ENCODE measurements at regions not wholly inside any gene's neighbourhood (a gene's known extent, or its start where the extent isn't known, plus 50 kb on each side); places are given as distances from the start of the nearest gene placed in this dataset.
A peak's percentile ranks its signal among the peaks of the same experiment; 100 is the strongest.

- POLR2A ChIA-PET, result no interaction called here
- no peak for TF ChIP-seq MAZ (IDR thresholded peaks at IDR 0.05; ENCODE audit: borderline replicate concordance, low read depth, low read length)
- no peak for TF ChIP-seq HOXB5 (CRISPR knock-in tag; IDR thresholded peaks at IDR 0.05)
- TF ChIP-seq RCOR1 (IDR thresholded peaks at IDR 0.05; ENCODE audit: low read depth, low read length), result no peak
- no peak for TF ChIP-seq HOXA7 (CRISPR knock-in tag; IDR thresholded peaks at IDR 0.05)
- no peak for TF ChIP-seq BHLHE40 (IDR thresholded peaks at IDR 0.05; ENCODE audit: low read depth, low read length)
- TF ChIP-seq RAD21 (conservative IDR thresholded peaks at IDR 0.05 in 1 of 2, IDR thresholded peaks at IDR 0.05 in 1 of 2), result no peak
- TF ChIP-seq E2F6 (IDR thresholded peaks at IDR 0.05; ENCODE audit: borderline replicate concordance, low read depth), result no peak
- no peak for TF ChIP-seq FOSB (CRISPR knock-in tag; IDR thresholded peaks at IDR 0.05)
- TF ChIP-seq SREBF2 (IDR thresholded peaks at IDR 0.05), result no peak
- TF ChIP-seq ZSCAN20 (CRISPR knock-in tag; IDR thresholded peaks at IDR 0.05), result no peak
- no peak for TF ChIP-seq ATOH8 (CRISPR knock-in tag; IDR thresholded peaks at IDR 0.05; ENCODE audit: low read depth)
- TF ChIP-seq POLR2A (IDR thresholded peaks at IDR 0.05; ENCODE audit: low read length), result no peak
- no peak for TF ChIP-seq REST (IDR thresholded peaks at IDR 0.05)
- no peak for TF ChIP-seq KDM1A (IDR thresholded peaks at IDR 0.05; ENCODE audit: low read depth)
- no peak for TF ChIP-seq EHF (CRISPR knock-in tag; IDR thresholded peaks at IDR 0.05)
These were observed 301.0 kb downstream of the RASEF start for GRCh38 chr9:82761956-82762355.

GRCh38 chr9:82763656-82764055 lies 299.3 kb downstream of the RASEF start:
- TF ChIP-seq EP300 (IDR thresholded peaks at IDR 0.05), result no peak
- no peak for TF ChIP-seq EHMT2 (IDR thresholded peaks at IDR 0.05; ENCODE audit: low read depth)
- TF ChIP-seq USF2 (IDR thresholded peaks at IDR 0.05), result no peak
- TF ChIP-seq MAFK (IDR thresholded peaks at IDR 0.05; ENCODE audit: partially characterized antibody), result no peak
- TF ChIP-seq POLR2AphosphoS2 (conservative IDR thresholded peaks at IDR 0.05; ENCODE audit: low read length), result no peak
- no peak for TF ChIP-seq HOXA7 (CRISPR knock-in tag; IDR thresholded peaks at IDR 0.05)
- no peak for TF ChIP-seq FOSL2 (IDR thresholded peaks at IDR 0.05)
- TF ChIP-seq FOSL2 (CRISPR knock-in tag; IDR thresholded peaks at IDR 0.05), result no peak
- peak; percentile 19 to 28; a peak in 2 of 5 replicates for TF ChIP-seq RAD21 (conservative IDR thresholded peaks at IDR 0.05 in 1 of 2, IDR thresholded peaks at IDR 0.05 in 1 of 2)
- DNase-seq (ENCODE audit: low read depth in 1 of 2, low spot score in 1 of 2) (peak in 1 of 2 experiments; percentile 9), ATAC-seq (peak in 1 of 2 experiments; percentile 38; a peak in 2 of 6 replicates), FAIRE-seq (no peak)
- no peaks in the 10 kb centered on the region for H3K9me3 ChIP-seq
- H3K4me1 ChIP-seq, result no peaks in the 10 kb centered on the region
- no peak overlapping the region for H3K4me3 ChIP-seq
- no peak overlapping the region for H3K27ac ChIP-seq
- ChIA-PET CTCF (no interaction called here), POLR2A (no interaction called here)
- H3K4me2 ChIP-seq, result no peak overlapping the region
- 10% methylated on average over 3 of the region's 3 CpGs for WGBS (ENCODE audit: missing lambda C conversion rate)

More at GRCh38 chr9:82761956-82762355, 301.0 kb downstream of the RASEF start:
- Histone ChIP-seq H3K4me2 (no peak overlapping the region), H3K4me1 (no peaks in the 10 kb centered on the region), H3K27ac (no peak overlapping the region), H3K9me3 (no peaks in the 10 kb centered on the region), H3K4me3 (no peak overlapping the region)
- no peak for DNase-seq (ENCODE audit: low read depth in 1 of 2, low spot score in 1 of 2)
- no peak for FAIRE-seq
- WGBS (ENCODE audit: missing lambda C conversion rate), result 2% methylated on average over 3 of the region's 3 CpGs
- ATAC-seq, result no peak
- CTCF ChIA-PET, result interaction anchor here (0.6 kb wide), 1 partner anchor 71 kb away, joined by 3 read pairs; no protein-coding TSS in a partner anchor

Data from A549 (cell line).